MCF 10A (cell line): ENCODE measurements at regions not wholly inside any gene's neighbourhood (a gene's known extent, or its start where the extent isn't known, plus 50 kb on each side); places are given as distances from the start of the nearest gene placed in this dataset.

Experiments used
- BruUV-seq: library from RNA; stranded (reverse); fragments of 400-500 nt; replicated peaks from 2 replicates; lab custom pipeline; 2021; lab: Mats Ljungman, UMichigan
- CTCF ChIA-PET: fragments of 300-600 bp; sonication (Branson Sonifier 250); formaldehyde crosslinking; extraction: SDS; loops from one replicate; lab custom pipeline; 2021; ENCODE audit warnings: antibody characterized with exemption, inconsistent platforms; lab: Yijun Ruan, JAX
- POLR2A ChIA-PET: fragments of 300-600, 350-650 bp; sonication (Branson Sonifier 250); formaldehyde crosslinking; extraction: SDS; loops from one replicate; lab custom pipeline; 2020; ENCODE audit warnings: antibody characterized with exemption, inconsistent platforms; lab: Yijun Ruan, JAX
- DNase-seq: peaks from one replicate; pipeline ENCODE4 v3.0.0-alpha.2; 2018; ENCODE audit not compliant: unreplicated experiment
- H3K27ac Mint-ChIP-seq: one replicate; pipeline ENCODE4 v1.8.0; 2022; ENCODE audit warnings: mild to moderate bottlenecking, low read depth, mixed read lengths; ENCODE audit not compliant: unreplicated experiment
- H3K27me3 Mint-ChIP-seq: one replicate; pipeline ENCODE4 v1.8.0; 2022; ENCODE audit warnings: mixed read lengths; ENCODE audit not compliant: insufficient read depth, unreplicated experiment
- H3K36me3 Mint-ChIP-seq: one replicate; pipeline ENCODE4 v1.8.0; 2022; ENCODE audit warnings: mild to moderate bottlenecking, moderate library complexity, mixed read lengths; ENCODE audit not compliant: insufficient read depth, unreplicated experiment
- H3K4me1 Mint-ChIP-seq: one replicate; pipeline ENCODE4 v1.8.0; 2022; ENCODE audit warnings: mixed read lengths; ENCODE audit not compliant: insufficient read depth, unreplicated experiment
- H3K4me3 Mint-ChIP-seq: one replicate; pipeline ENCODE4 v1.8.0; 2022; ENCODE audit warnings: mild to moderate bottlenecking, moderate library complexity, mixed read lengths; ENCODE audit not compliant: unreplicated experiment
- H3K9me3 Mint-ChIP-seq: one replicate; pipeline ENCODE4 v1.8.0; 2022; ENCODE audit warnings: mixed read lengths; ENCODE audit not compliant: unreplicated experiment
- intact Hi-C: fragments of 100-400 bp; cut with micrococcal nuclease; formaldehyde crosslinking; loops from 2 replicates; pipeline ENCODE4 v1.14.1; 2022
- TF ChIP-seq, protein P1 (sequence below): fragments of 200-600 bp; IDR thresholded peaks from one replicate; pipeline ENCODE4 v1.8.0; 2022; ENCODE audit warnings: antibody characterized with exemption, mild to moderate bottlenecking; ENCODE audit not compliant: unreplicated experiment

DNA sequence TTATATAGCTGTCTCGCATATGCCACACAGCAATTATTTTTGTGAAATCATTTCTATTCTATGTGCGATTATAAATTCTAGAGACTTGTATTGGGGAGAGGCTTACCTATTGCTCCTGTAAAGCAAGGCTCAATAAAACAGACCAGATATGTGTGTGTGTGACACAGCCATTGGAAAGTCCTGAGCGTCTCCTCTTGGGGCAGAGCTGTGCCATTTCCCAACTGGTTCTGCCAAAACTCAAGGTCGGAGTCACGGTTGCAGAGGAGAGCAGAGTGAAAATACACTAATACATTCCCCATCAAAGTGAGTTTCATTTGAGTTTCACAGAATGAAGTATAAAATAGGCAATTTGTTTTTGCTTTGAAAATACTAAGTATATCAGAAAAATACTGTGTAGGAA, 567.4 kb upstream of the FZD8 start:
- CTCF ChIA-PET, result no interaction called here
- intact Hi-C loops, result no loop called here
- no peak overlapping the region for H3K27ac Mint-ChIP-seq
- H3K4me3 Mint-ChIP-seq, result no peak overlapping the region
- H3K27me3 Mint-ChIP-seq, result no peaks in the 10 kb centered on the region
- H3K36me3 Mint-ChIP-seq, result no peaks in the 10 kb centered on the region
- no peak for DNase-seq
- POLR2A ChIA-PET, result interaction anchor here (1.2 kb wide), 1 partner anchor 12 kb away, joined by 3 read pairs; no protein-coding TSS in a partner anchor
- no TSS peak for BruUV-seq
- no peaks in the 10 kb centered on the region for H3K9me3 Mint-ChIP-seq
- H3K4me1 Mint-ChIP-seq, result no peaks in the 10 kb centered on the region
- TF ChIP-seq, protein P1, sequence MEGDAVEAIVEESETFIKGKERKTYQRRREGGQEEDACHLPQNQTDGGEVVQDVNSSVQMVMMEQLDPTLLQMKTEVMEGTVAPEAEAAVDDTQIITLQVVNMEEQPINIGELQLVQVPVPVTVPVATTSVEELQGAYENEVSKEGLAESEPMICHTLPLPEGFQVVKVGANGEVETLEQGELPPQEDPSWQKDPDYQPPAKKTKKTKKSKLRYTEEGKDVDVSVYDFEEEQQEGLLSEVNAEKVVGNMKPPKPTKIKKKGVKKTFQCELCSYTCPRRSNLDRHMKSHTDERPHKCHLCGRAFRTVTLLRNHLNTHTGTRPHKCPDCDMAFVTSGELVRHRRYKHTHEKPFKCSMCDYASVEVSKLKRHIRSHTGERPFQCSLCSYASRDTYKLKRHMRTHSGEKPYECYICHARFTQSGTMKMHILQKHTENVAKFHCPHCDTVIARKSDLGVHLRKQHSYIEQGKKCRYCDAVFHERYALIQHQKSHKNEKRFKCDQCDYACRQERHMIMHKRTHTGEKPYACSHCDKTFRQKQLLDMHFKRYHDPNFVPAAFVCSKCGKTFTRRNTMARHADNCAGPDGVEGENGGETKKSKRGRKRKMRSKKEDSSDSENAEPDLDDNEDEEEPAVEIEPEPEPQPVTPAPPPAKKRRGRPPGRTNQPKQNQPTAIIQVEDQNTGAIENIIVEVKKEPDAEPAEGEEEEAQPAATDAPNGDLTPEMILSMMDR, result no peak

DNA sequence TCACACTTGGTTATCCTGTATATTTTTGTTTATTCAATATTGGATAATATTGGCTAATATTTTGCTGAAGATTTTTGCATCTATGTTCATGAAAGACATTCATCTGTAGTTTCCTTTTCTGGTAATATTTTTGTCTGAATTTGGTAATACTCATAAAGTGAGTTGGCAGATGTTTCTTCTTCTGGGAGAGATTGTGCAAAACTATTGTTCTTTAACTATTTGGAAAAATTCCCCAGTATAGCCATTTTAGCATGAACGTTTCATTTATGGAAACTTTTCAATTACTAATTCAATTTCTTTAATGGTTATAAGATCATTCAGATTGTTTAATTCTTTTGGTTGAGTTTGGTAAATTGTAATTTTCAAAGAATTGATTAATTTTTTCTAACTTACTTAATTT, 560.8 kb upstream of the FZD8 start:
- Mint-ChIP-seq H3K4me3 (no peak overlapping the region), H3K27ac (no peak overlapping the region), H3K4me1 (no peaks in the 10 kb centered on the region), H3K27me3 (no peaks in the 10 kb centered on the region), H3K36me3 (no peaks in the 10 kb centered on the region), H3K9me3 (peaks cover 10% of the 10 kb centered on the region)
- TF ChIP-seq, protein P1, result no peak
- DNase-seq, result no peak
- BruUV-seq, result no TSS peak
- intact Hi-C loops, result no loop called here
- ChIA-PET CTCF (no interaction called here), POLR2A (no interaction called here)

DNA sequence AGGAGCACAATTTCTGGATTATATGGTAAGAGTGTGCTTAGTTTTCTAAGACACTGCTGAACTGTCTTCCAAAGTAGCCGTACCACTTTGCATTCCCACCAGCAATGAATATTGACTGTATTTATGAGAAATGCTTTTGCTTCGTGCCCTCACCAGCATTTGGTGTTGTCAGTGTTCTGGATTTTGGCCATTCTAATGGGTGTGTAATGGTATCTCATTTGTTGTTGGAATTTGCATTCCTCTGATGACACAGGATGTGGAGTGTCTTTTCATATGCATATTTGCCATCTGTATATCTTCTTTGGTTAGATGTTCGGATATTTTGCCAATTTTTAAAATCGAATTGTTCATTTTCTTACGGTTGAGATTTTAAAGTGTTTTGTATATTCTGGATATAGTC, 558.5 kb upstream of the FZD8 start:
- intact Hi-C loops, result no loop called here
- H3K36me3 Mint-ChIP-seq, result no peaks in the 10 kb centered on the region
- POLR2A ChIA-PET, result no interaction called here

DNA sequence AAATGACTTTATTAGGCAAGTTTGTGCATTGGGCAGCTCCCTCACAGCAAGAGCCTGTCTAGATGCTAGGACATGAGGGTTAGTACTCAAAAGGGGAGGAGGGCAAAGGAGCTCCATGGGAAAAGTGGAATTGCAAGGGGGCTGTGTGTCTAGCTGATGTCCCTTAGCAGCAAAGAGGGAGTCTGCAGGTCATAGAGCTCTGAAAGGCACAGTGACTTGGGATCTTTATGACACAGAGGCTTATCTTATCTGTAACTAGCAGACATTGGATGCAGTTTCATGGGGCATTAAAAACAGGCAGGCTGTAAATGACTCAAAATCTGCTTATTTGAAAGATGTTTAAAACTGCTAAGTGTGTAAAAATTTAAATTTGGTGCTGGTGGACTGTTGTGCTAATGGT, 556.2 kb upstream of the FZD8 start:
- intact Hi-C loops, result no loop called here
- no peaks in the 10 kb centered on the region for H3K36me3 Mint-ChIP-seq
- BruUV-seq, result no TSS peak
- no peak overlapping the region for H3K4me3 Mint-ChIP-seq
- TF ChIP-seq, protein P1, result no peak
- H3K27ac Mint-ChIP-seq, result no peak overlapping the region
- ChIA-PET POLR2A (no interaction called here), CTCF (no interaction called here)
- H3K27me3 Mint-ChIP-seq, result no peaks in the 10 kb centered on the region
- peaks cover 27% of the 10 kb centered on the region for H3K9me3 Mint-ChIP-seq
- H3K4me1 Mint-ChIP-seq, result no peaks in the 10 kb centered on the region
- no peak for DNase-seq

More for the DNA sequence above, 558.5 kb upstream of the FZD8 start:
- DNase-seq, result no peak
- H3K9me3 Mint-ChIP-seq, result peaks cover 19% of the 10 kb centered on the region
- no peak overlapping the region for H3K27ac Mint-ChIP-seq
- CTCF ChIA-PET, result no interaction called here
- H3K4me1 Mint-ChIP-seq, result no peaks in the 10 kb centered on the region
- H3K27me3 Mint-ChIP-seq, result no peaks in the 10 kb centered on the region
- TF ChIP-seq, protein P1, result no peak
- no peak overlapping the region for H3K4me3 Mint-ChIP-seq
- no TSS peak for BruUV-seq
